ENCODE measurements at regions not wholly inside any gene's neighbourhood (a gene's known extent, or its start where the extent isn't known, plus 50 kb on each side); places are given as distances from the start of the nearest gene placed in this dataset.

GRCh38 chr15:93291380-93291779 lies 202.4 kb upstream of the RGMA start:
- no peak for TF ChIP-seq TCF7L2 (IDR thresholded peaks at IDR 0.05; ENCODE audit: borderline replicate concordance, extremely low read depth, insufficient read depth, insufficient read length)
- TF ChIP-seq CTCF (IDR thresholded peaks at IDR 0.05 in 2 of 3, conservative IDR thresholded peaks at IDR 0.05 in 1 of 3; ENCODE audit: borderline replicate concordance in 1 of 3, insufficient read depth in 1 of 3, low read depth in 2 of 3, low read length in 2 of 3) = no peak
- TF ChIP-seq EZH2phosphoT487 (IDR thresholded peaks at IDR 0.05; ENCODE audit: borderline replicate concordance) = no peak
- TF ChIP-seq REST (IDR thresholded peaks at IDR 0.05; ENCODE audit: low read depth) = no peak
- no peak for TF ChIP-seq ZBTB33 (IDR thresholded peaks at IDR 0.05; ENCODE audit: extremely low read depth, insufficient replicate concordance, low read length)
- TF ChIP-seq POLR2A (IDR thresholded peaks at IDR 0.05; ENCODE audit: borderline replicate concordance, extremely low read depth, insufficient read depth, insufficient read length) = no peak
- no peak for TF ChIP-seq YY1 (IDR thresholded peaks at IDR 0.05; ENCODE audit: extremely low read depth, insufficient replicate concordance, low read depth, low read length)
- no peak for TF ChIP-seq CEBPB (IDR thresholded peaks at IDR 0.05; ENCODE audit: low read depth)
- no peak for TF ChIP-seq POLR2AphosphoS5 (IDR thresholded peaks at IDR 0.05; ENCODE audit: low read depth, low read length)
